GM12872 (cell line): ENCODE measurements at regions not wholly inside any gene's neighbourhood (a gene's known extent, or its start where the extent isn't known, plus 50 kb on each side); places are given as distances from the start of the nearest gene placed in this dataset.

Experiments used
- TF ChIP-seq, protein P1 (sequence below): IDR thresholded peaks from 3 replicates; pipeline ENCODE4 v1.5.1; 2011; ENCODE audit warnings: low read depth, mild to moderate bottlenecking, low read length, moderate library complexity; ENCODE audit not compliant: insufficient read depth

DNA sequence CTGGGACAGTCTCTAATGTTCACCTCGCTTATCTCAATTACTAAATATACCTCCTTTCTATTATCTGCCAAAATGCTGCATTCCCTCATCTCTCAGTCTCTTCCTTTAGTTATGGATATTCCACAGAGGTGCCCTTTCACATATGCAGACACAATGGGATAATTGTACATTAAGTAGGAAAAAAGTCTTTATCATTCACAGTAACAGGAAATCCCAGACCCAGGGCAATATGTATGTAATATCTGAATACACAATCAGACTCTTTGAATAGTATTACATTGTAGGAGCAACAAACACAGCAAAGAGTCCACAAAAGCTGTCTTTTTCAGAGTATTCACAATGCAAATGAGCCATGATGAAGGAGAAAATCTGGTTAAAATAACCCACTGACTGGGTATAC lies 1399.0 kb upstream of the ZEB2 start:
- TF ChIP-seq, protein P1, sequence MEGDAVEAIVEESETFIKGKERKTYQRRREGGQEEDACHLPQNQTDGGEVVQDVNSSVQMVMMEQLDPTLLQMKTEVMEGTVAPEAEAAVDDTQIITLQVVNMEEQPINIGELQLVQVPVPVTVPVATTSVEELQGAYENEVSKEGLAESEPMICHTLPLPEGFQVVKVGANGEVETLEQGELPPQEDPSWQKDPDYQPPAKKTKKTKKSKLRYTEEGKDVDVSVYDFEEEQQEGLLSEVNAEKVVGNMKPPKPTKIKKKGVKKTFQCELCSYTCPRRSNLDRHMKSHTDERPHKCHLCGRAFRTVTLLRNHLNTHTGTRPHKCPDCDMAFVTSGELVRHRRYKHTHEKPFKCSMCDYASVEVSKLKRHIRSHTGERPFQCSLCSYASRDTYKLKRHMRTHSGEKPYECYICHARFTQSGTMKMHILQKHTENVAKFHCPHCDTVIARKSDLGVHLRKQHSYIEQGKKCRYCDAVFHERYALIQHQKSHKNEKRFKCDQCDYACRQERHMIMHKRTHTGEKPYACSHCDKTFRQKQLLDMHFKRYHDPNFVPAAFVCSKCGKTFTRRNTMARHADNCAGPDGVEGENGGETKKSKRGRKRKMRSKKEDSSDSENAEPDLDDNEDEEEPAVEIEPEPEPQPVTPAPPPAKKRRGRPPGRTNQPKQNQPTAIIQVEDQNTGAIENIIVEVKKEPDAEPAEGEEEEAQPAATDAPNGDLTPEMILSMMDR: no peak

- TF ChIP-seq, protein P1: no peak
Measured at GRCh38 chr2:145916799-145917198, 1396.9 kb upstream of the ZEB2 start.

- TF ChIP-seq, protein P1: no peak
Measured at GRCh38 chr2:145914716-145915115, 1394.8 kb upstream of the ZEB2 start.

- TF ChIP-seq, protein P1: no peak
Measured at GRCh38 chr2:145910416-145910815, 1390.5 kb upstream of the ZEB2 start.

DNA sequence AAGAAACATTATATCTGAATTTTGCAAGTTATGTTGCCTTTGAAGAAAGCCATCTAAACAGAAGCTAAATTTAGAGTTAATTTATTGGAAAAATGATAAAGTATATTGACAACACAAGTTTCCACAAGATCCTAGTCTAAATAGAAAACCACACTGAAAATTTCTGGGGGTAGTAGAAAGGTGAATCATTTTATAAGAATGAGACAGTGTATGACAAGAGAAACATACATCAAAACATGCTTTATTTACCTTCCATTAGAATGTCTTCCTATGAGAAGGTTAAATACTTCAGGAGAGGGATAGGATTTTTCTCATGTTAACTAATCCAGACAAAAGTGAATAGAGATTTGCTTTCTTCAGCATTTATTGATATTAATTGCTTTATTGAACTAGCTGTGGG lies 1389.8 kb upstream of the ZEB2 start:
- TF ChIP-seq, protein P1: no peak

- TF ChIP-seq, protein P1: no peak
Measured at GRCh38 chr2:145909175-145909755, 1389.3 kb upstream of the ZEB2 start.

- TF ChIP-seq, protein P1: no peak
Measured at GRCh38 chr2:145906354-145906753, 1386.4 kb upstream of the ZEB2 start.
